22Rv1 (cell line): ENCODE measurements at regions not wholly inside any gene's neighbourhood (a gene's known extent, or its start where the extent isn't known, plus 50 kb on each side); places are given as distances from the start of the nearest gene placed in this dataset.

Experiments used
- ZFX ChIP-seq: fragments of 450-650 bp; IDR thresholded peaks from 2 replicates; pipeline ENCODE4 v1.6.1; 2017; ENCODE audit warnings: antibody characterized with exemption, borderline replicate concordance
- TF ChIP-seq, protein P1 (sequence below): fragments of 450-650 bp; IDR thresholded peaks from 2 replicates; pipeline ENCODE4 v1.5.1; 2017; ENCODE audit warnings: mild to moderate bottlenecking

GRCh38 chr7:115230882-115231571 is 309.1 kb downstream of the MDFIC start:
- TF ChIP-seq, protein P1, sequence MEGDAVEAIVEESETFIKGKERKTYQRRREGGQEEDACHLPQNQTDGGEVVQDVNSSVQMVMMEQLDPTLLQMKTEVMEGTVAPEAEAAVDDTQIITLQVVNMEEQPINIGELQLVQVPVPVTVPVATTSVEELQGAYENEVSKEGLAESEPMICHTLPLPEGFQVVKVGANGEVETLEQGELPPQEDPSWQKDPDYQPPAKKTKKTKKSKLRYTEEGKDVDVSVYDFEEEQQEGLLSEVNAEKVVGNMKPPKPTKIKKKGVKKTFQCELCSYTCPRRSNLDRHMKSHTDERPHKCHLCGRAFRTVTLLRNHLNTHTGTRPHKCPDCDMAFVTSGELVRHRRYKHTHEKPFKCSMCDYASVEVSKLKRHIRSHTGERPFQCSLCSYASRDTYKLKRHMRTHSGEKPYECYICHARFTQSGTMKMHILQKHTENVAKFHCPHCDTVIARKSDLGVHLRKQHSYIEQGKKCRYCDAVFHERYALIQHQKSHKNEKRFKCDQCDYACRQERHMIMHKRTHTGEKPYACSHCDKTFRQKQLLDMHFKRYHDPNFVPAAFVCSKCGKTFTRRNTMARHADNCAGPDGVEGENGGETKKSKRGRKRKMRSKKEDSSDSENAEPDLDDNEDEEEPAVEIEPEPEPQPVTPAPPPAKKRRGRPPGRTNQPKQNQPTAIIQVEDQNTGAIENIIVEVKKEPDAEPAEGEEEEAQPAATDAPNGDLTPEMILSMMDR, result no peak
- no peak for TF ChIP-seq ZFX
